Spleen (tissue), 7 donors: ENCODE measurements at regions not wholly inside any gene's neighbourhood (a gene's known extent, or its start where the extent isn't known, plus 50 kb on each side); places are given as distances from the start of the nearest gene placed in this dataset.

ENCODE experiments used
- CTCF ChIP-seq, 11 experiments: fragments of 200-600 bp in 7 of 11; fragments of 450-650 bp in 4 of 11; sonication (generic) in 4 of 11; IDR thresholded peaks in 8 of 11; conservative IDR thresholded peaks in 3 of 11; 1 replicate in 7 of 11; 2 replicates in 4 of 11; pipeline versions ENCODE4 v1.4.0 to v1.8.0; 2016 to 2021; ENCODE audit warnings: antibody characterized with exemption in 11 of 11, inconsistent platforms in 4 of 11, mild to moderate bottlenecking in 1 of 11
- POLR2AphosphoS5 ChIP-seq, 3 donors: sonication (generic); formaldehyde crosslinking; IDR thresholded peaks; one replicate each; pipeline ENCODE4 v1.5.1; 2017; ENCODE audit warnings: antibody characterized with exemption in 3 of 3
- donor health status: DM: no; HTN: no; CAD: no; lungs with moderate emphysema.
- donor health status: DM: no; HTN: no; CAD: no.
- donor health status: DM: no; HTN: no; CAD: no.

- TF ChIP-seq CTCF (IDR thresholded peaks at IDR 0.05 in 8 of 11, conservative IDR thresholded peaks at IDR 0.05 in 3 of 11): no peak
- TF ChIP-seq POLR2AphosphoS5 (IDR thresholded peaks at IDR 0.05): no peak
These were observed 613.9 kb upstream of the NOVA1 start for GRCh38 chr14:27211741-27212140.
